DND-41 (cell line): ENCODE measurements at regions not wholly inside any gene's neighbourhood (a gene's known extent, or its start where the extent isn't known, plus 50 kb on each side); places are given as distances from the start of the nearest gene placed in this dataset.

Source experiments
- ATAC-seq: fragments of 200-7000 bp; cut with Tn5 transposase; 3 replicates; pipeline ENCODE4 v1.9.1; 2021; ENCODE audit warnings: low read depth; ENCODE audit not compliant: insufficient read depth
- DNase-seq: peaks from one replicate; pipeline ENCODE4 v3.0.0-alpha.2; 2020
- H2AFZ ChIP-seq: 2 replicates; pipeline ENCODE4 v1.6.0; 2012; ENCODE audit warnings: low read depth, low read length
- H3K27ac ChIP-seq: 2 replicates; pipeline ENCODE4 v1.5.1; 2012; ENCODE audit warnings: low read length, inconsistent platforms
- H3K27me3 ChIP-seq: fragments of 200-600 bp; sonication (generic); 2 replicates; pipeline ENCODE4 v1.6.0; 2012; ENCODE audit warnings: low read length, mild to moderate bottlenecking, inconsistent platforms; ENCODE audit not compliant: insufficient read depth, poor library complexity
- H3K36me3 ChIP-seq: 2 replicates; pipeline ENCODE4 v1.5.1; 2012; ENCODE audit warnings: low read length, inconsistent platforms; ENCODE audit not compliant: insufficient read depth
- H3K4me1 ChIP-seq: 2 replicates; pipeline ENCODE4 v1.5.1; 2012; ENCODE audit warnings: mild to moderate bottlenecking, low read length; ENCODE audit not compliant: insufficient read depth
- H3K4me2 ChIP-seq: 2 replicates; pipeline ENCODE4 v1.6.0; 2012; ENCODE audit warnings: mild to moderate bottlenecking, moderate library complexity, low read length, inconsistent platforms; ENCODE audit not compliant: insufficient read depth
- H3K4me3 ChIP-seq, 2 experiments: fragments of 200-600 bp in 1 of 2; shearing (Covaris generic) in 1 of 2; 2 replicates each; pipeline ENCODE4 v1.5.1; 2012 to 2016; ENCODE audit warnings: inconsistent platforms in 2 of 2, low read length in 2 of 2, mild to moderate bottlenecking in 2 of 2, low read depth in 1 of 2, moderate library complexity in 1 of 2
- H3K79me2 ChIP-seq: 2 replicates; pipeline ENCODE4 v1.6.0; 2012; ENCODE audit warnings: low read length, inconsistent platforms; ENCODE audit not compliant: insufficient read depth
- H3K9ac ChIP-seq: 2 replicates; pipeline ENCODE4 v1.6.0; 2012; ENCODE audit warnings: low read depth, mild to moderate bottlenecking, inconsistent platforms, low read length, moderate library complexity
- H3K9me3 ChIP-seq: 2 replicates; pipeline ENCODE4 v1.5.1; 2012; ENCODE audit warnings: low read length, moderate library complexity, mild to moderate bottlenecking, inconsistent platforms; ENCODE audit not compliant: insufficient read depth, severe bottlenecking
- H4K20me1 ChIP-seq: 2 replicates; pipeline ENCODE4 v1.6.0; 2012; ENCODE audit warnings: low read length; ENCODE audit not compliant: insufficient read depth
- EZH2 ChIP-seq: IDR thresholded peaks from 3 replicates; pipeline ENCODE4 v1.6.1; 2012; ENCODE audit warnings: borderline replicate concordance, low read depth, mild to moderate bottlenecking, moderate library complexity, low read length, inconsistent platforms; ENCODE audit not compliant: severe bottlenecking
- TF ChIP-seq, protein P1 (sequence below): IDR thresholded peaks from 2 replicates; pipeline ENCODE4 v1.5.1; 2012; ENCODE audit warnings: borderline replicate concordance, low read length, moderate library complexity, mild to moderate bottlenecking; ENCODE audit not compliant: poor library complexity, severe bottlenecking; ENCODE audit errors: extremely low read depth

DNA sequence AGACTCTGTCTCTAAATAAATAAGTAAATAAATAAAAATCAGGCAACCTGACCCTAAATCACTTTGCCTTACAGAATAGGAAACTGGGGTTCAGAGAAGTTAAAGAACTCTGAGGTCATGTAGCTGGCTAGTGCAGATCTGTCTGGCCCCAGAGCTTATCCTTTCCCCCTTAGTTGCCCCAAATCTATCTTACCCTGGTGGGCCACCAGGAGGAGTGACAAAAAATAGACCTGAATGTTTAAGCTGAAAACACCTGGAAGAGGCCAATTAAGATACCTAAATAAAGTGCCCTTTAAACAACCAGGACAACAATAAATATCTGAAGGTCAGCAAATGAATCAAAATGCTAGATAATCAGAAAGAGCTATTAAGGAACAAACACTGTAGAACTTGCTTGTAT lies 59.7 kb downstream of the TEX35 start:
- Histone ChIP-seq H3K4me1 (no peaks in the 10 kb centered on the region), H3K9ac (no peak overlapping the region), H3K79me2 (no peaks in the 10 kb centered on the region), H3K27me3 (no peaks in the 10 kb centered on the region), H3K9me3 (no peaks in the 10 kb centered on the region), H4K20me1 (no peaks in the 10 kb centered on the region), H3K4me3 (no peak overlapping the region), H3K36me3 (no peaks in the 10 kb centered on the region), H3K27ac (no peak overlapping the region), H3K4me2 (no peak overlapping the region), H2AFZ (no peak overlapping the region)
- DNase-seq (no peak), ATAC-seq (no peak)
- no peak for TF ChIP-seq EZH2
- TF ChIP-seq, protein P1, sequence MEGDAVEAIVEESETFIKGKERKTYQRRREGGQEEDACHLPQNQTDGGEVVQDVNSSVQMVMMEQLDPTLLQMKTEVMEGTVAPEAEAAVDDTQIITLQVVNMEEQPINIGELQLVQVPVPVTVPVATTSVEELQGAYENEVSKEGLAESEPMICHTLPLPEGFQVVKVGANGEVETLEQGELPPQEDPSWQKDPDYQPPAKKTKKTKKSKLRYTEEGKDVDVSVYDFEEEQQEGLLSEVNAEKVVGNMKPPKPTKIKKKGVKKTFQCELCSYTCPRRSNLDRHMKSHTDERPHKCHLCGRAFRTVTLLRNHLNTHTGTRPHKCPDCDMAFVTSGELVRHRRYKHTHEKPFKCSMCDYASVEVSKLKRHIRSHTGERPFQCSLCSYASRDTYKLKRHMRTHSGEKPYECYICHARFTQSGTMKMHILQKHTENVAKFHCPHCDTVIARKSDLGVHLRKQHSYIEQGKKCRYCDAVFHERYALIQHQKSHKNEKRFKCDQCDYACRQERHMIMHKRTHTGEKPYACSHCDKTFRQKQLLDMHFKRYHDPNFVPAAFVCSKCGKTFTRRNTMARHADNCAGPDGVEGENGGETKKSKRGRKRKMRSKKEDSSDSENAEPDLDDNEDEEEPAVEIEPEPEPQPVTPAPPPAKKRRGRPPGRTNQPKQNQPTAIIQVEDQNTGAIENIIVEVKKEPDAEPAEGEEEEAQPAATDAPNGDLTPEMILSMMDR: no peak

DNA sequence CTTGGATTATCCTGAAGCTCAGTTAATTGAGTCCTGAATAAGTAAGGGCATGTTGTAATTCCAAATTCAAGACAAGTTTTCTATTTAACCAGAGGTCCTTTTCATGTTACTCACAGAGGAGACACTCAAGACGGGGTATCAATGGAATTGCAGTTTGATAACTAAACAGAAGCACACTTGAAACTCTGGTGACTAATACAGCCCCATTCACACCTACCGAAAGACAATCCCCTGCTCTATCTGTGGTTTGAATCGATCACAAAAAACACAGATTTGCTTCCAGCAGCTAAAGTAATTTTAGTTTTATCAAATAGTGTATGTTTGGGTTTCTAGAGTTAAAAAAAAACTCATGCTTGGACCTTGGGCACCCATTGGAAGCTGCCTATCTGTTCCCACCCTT lies 60.4 kb downstream of the TEX35 start:
- Histone ChIP-seq H3K4me2 (no peak overlapping the region), H3K79me2 (no peaks in the 10 kb centered on the region), H3K4me1 (no peaks in the 10 kb centered on the region), H3K27ac (no peak overlapping the region), H3K36me3 (no peaks in the 10 kb centered on the region), H3K4me3 (no peak overlapping the region), H3K9me3 (no peaks in the 10 kb centered on the region), H3K9ac (no peak overlapping the region), H3K27me3 (no peaks in the 10 kb centered on the region), H2AFZ (no peak overlapping the region), H4K20me1 (no peaks in the 10 kb centered on the region)
- no peak for TF ChIP-seq EZH2
- TF ChIP-seq, protein P1: no peak
- ATAC-seq: no peak
- no peak for DNase-seq

DNA sequence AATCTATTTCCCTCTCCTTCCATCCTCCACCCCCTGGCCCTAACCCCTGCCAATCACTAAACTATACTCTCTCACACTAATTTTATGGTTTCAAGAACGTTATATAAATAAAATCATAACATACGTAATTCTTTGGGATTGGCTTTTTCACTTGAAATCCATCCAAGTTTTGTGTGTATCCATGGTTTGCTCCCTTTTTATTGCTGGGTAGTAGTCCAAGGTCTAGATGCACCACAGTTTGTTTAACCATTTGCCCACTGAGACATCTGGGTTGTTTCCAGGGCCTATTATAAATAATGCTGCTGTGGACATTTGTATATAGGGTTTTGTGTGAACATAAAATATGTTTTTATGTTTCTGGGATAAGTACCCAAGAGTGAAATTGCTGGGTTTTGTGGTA lies 61.4 kb downstream of the TEX35 start:
- Histone ChIP-seq H3K4me2 (no peak overlapping the region), H3K9me3 (no peaks in the 10 kb centered on the region), H3K27me3 (no peaks in the 10 kb centered on the region), H4K20me1 (no peaks in the 10 kb centered on the region), H3K9ac (no peak overlapping the region), H3K4me3 (no peak overlapping the region), H3K4me1 (no peaks in the 10 kb centered on the region), H3K36me3 (no peaks in the 10 kb centered on the region), H2AFZ (no peak overlapping the region), H3K79me2 (no peaks in the 10 kb centered on the region), H3K27ac (no peak overlapping the region)
- DNase-seq: no peak
- no peak for ATAC-seq
- TF ChIP-seq, protein P1: no peak
- TF ChIP-seq EZH2: no peak
